22Rv1 (cell line): ENCODE measurements at regions not wholly inside any gene's neighbourhood (a gene's known extent, or its start where the extent isn't known, plus 50 kb on each side); places are given as distances from the start of the nearest gene placed in this dataset.

Experiments
- H3K27ac ChIP-seq: fragments of 450-650 bp; 2 replicates; pipeline ENCODE4 v1.5.1; 2017
- CTCF ChIP-seq: fragments of 450-650 bp; IDR thresholded peaks from 2 replicates; pipeline ENCODE4 v1.5.1; 2017; ENCODE audit warnings: mild to moderate bottlenecking
- ZFX ChIP-seq: fragments of 450-650 bp; IDR thresholded peaks from 2 replicates; pipeline ENCODE4 v1.6.1; 2017; ENCODE audit warnings: antibody characterized with exemption, borderline replicate concordance

GRCh38 chr7:94294471-94295131 is 100.1 kb upstream of the COL1A2 start:
- no peak overlapping the region for H3K27ac ChIP-seq
- TF ChIP-seq ZFX (no peak), CTCF (no peak)

DNA sequence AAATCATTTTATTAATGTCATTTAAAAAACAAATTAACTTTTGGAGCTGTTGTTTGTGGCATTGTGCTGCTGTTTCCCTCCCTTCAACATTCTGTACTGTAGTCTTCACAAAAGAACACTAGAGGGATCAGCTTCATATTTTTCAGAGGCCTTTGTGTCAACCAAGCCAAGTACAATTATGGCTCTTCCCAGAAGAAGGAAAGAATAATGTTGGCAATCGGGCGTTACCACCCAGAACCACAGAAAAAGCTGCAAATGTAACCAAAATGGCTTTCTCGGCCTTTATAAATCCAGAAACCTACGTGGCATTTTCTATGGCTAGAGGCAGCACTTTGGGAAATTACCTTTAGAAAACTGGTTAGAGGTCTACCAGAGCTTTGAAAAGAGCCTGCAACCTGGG is 98.8 kb upstream of the COL1A2 start:
- no peak for TF ChIP-seq ZFX
- peak; percentile 21 for TF ChIP-seq CTCF
- H3K27ac ChIP-seq = no peak overlapping the region

- no peak overlapping the region for H3K27ac ChIP-seq
- TF ChIP-seq CTCF = no peak
- no peak for TF ChIP-seq ZFX
Observed at GRCh38 chr7:94296881-94297280, 97.8 kb upstream of the COL1A2 start.

DNA sequence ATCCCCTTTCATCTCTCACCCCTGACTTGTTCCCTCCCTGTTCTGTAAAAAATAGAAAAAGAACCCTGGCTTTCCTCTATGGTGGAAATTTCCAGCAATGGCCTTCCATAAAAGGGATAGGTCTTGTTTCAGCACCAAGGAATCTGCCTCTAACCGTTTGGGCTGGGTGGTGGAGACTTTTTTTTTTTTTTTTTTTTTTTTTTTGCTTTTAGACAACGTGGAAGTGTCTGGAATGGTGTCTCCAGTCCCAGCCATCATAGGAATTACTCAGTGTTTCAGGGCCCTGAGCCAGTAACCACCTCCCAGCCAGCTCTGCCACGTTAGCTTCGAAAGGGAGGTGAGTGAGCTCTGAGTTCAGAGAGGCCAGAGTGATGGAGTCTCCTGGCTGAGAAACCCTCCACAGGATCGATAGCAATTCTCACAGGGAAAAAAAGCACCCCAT is 97.3 kb upstream of the COL1A2 start:
- TF ChIP-seq ZFX (no peak), CTCF (no peak)
- no peak overlapping the region for H3K27ac ChIP-seq

GRCh38 chr7:94298943-94299342 is 95.8 kb upstream of the COL1A2 start:
- H3K27ac ChIP-seq = no peak overlapping the region

DNA sequence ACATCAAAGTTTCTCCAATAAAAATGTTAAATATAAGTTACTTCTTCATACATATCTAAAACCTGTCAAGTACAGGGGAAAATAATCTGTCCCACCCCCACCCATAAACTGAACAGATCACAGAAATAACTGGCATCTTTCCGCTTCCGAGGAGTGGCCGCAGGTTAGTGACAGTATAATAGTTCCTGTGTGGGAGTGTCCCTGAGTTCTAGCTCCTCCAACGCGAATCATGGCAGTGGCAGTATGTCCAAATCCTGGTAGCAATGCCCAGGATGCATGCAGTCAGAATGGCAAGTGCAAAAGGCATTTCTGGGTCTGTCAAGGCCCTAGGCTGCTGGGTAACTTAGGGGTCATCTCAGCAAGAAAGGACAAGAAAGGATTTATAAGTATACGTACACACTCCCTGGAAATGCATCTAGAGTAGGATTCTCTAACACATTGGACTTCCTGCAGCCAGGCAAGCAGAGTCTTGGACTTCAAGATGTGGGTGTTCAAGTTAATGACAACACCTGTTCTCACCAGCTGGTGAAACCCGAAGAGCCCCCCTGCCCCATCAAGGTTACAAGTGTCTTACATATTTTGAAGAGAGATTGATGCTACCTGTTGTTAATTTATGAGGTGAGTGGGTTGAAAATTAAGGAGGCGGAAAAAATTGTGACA is 94.4 kb upstream of the COL1A2 start:
- no peak overlapping the region for H3K27ac ChIP-seq
- TF ChIP-seq ZFX = no peak
- no peak for TF ChIP-seq CTCF

More at GRCh38 chr7:94298943-94299342, 95.8 kb upstream of the COL1A2 start:
- no peak for TF ChIP-seq ZFX
- no peak for TF ChIP-seq CTCF

DNA sequence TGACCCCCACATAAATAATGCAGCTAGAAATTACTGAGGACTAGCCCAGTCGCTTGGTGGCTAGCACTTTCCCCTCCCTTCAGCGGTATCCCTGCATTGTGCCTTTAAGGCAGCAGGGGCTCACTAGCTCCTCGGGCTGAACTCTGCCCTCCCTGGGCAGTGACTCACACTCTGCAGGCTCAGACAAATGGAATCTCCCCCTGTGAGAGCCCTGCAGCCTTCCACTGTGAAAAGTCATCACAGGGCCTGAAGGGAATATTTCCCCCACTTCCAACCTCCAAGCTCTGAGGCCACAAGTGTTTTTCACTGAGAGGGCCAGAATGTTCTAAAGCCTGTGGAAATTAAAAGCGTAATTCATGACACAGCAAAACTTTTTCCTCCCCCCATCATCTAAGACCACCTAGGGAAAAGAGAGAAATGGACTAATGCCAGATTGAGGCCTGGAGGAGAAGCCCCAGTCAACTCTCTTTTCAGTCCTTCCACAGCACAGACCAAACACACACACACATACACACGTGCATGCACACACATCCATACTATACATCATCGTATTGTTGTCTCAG is 93.6 kb upstream of the COL1A2 start:
- no peak overlapping the region for H3K27ac ChIP-seq
- TF ChIP-seq ZFX (no peak), CTCF (no peak)
